ENCODE measurements at regions not wholly inside any gene's neighbourhood (a gene's known extent, or its start where the extent isn't known, plus 50 kb on each side); places are given as distances from the start of the nearest gene placed in this dataset.

DNA sequence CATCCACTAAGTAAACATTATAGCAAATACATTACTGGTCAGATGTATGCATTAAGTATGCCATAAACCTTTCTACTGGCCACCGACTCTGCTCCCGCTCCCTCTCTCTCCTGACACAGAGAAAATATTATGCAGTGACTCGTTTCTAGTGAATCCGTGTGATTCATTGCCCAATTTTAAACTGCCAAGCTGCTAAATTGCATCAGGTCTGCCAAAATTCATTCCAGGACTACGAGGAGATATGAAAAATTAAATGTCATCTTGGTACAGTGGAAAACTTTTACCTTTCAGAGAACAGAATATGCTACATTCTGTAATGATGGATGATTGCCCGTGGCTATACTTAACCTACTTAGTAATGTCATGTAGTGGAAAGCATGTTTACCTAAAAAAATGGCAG is 368.8 kb upstream of the TSHZ3 start:
- no peak for DNase-seq

DNA sequence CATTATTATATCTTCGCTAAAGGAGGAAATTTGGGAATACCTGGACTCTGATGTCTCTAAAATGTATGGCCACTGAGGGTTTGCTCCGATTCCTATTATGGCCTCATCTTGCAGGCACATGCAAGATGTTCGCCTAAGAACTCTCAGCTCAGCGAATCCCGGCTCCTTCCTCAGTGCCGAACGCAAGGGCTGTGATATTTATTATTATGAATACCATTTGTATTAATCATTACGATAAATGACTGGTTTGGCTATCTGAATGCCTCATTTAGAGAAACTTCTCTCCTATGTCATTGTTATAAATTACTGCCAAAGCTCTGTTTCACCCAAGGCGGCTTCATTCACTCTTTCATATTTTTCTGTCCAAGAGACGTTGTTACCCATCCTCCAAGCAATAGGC is 369.7 kb upstream of the TSHZ3 start:
- no peak for DNase-seq

DNA sequence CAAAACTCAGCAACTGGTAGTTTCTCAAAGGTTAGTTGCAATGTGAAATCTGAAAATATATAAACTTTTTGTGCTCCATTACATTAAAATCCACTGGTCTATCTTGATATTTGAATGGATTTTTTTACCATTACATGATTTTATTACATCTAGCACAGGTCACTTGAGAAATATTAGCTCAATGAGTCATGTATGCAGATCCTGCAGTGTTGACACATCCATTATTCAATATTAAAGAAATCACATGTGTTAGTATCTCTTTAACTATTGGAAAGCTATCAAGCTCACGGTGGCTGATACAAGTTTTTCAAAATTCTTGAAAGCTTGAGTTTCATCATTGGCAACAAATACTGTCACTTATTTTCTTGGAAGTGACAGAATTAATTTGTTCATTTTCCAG is 373.9 kb upstream of the TSHZ3 start:
- no peak for DNase-seq

DNA sequence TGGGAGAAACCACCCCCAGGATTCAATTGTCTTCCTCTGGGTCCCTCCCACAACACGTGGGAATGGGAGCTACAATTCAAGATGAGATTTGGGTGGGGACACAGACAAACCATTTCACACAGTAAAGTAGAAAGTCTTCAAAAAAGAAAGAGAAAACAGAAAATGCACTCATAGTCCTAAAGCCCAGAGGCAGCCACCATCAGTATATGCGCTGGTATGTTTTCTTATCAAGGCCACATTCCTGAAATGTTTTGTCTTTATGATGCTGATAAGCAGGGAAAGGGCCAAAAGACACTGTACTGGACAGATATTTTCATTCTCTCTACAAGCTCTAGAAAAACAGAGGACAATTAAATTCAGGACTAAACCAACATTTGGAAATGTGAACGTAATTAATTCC is 375.8 kb upstream of the TSHZ3 start:
- DNase-seq = no peak

DNA sequence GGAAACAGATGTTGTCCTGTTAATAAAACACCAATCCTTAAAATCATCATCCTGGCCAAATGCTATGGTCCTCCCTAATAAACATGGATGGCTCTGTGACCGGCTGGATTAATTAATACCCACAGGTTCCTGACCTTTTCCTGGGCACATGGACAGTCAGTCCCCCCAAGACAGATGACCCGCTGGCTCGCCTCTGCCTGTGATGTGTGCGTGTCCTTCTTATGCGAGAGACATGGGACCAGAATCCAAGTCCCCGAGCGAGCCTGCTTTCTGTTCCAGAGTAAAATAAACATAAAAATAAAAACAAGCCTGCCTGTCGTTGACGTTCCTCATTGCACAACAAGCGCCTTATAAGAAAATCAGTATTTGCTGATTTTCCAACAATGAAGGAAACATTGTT is 378.3 kb upstream of the TSHZ3 start:
- no peak for DNase-seq

DNA sequence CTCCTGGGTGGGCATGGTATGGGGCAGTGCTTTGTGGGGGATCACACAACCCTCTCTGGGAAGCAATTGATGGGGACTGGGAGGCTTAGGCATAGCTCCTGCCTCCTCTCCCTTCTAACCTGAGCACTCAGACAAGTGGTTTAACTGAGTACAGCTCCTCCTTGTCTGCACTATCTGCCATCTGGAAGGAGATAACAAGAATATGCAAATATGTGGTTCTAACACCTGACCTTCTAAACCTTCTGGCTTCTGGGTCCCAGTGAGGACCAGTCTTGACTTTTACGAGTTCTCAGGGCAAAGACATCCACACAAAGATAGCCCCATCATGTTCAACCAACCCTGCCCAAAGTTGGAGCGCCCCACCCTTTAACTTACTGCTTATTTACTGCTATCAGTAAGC is 381.0 kb upstream of the TSHZ3 start:
- no peak for DNase-seq

DNA sequence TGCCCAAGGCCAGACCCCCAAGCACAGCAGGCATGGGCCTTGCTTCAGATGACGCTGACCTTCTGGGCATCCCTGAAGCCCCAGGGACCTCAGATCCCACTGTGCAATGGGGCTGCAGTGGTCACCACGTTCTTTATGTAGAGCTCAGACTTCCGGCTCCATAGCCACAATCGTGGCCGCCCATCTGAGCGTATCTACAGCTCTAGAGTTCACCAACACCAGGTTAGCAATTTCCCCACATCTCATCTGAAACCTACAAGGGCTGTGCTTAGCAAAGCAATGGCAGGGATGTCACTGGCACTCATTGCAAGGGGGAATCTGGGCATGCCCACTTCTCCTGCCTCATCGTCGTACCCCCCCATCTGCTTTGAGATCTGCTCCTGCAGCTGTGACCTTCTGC is 384.4 kb upstream of the TSHZ3 start:
- no peak for DNase-seq

DNA sequence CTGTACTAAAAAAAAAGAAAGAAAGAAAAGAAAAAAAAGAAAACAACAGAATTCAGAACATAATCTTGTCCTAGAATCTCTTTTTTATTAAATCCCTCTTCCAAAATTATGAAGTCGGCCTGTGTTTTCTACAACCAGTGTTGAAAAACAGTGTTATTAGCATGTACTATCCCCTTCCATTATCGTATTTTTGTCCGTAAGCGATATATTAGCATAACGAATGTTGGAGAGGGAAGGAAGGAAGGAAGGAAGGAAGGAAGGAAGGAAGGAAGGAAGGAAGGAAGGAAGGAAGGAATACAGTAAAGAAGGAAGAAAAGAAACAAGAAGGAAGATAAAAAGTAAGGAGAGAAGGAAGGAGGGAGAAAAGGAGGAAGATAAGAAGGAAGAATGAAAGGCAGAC is 393.0 kb upstream of the TSHZ3 start:
- no peak for DNase-seq

DNA sequence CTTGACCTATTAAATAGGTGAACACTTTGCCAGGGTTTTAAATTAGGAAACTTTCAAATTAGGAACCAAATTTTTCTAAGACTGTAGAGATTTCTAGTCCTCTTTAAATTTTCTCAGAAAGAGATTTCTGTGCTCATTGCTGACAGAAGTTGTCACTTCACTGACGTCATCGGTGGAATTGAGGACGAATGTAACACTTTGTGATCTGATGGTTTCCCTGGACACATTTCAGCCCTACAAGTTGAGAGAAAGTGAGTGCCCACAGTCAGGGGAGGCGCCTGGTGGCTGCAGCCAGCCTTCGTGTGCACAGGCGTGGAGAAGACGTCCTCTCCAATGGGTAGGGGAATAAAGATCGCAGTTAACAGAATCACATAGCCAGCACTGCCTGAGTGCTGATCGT is 396.5 kb upstream of the TSHZ3 start:
- no peak for DNase-seq

DNA sequence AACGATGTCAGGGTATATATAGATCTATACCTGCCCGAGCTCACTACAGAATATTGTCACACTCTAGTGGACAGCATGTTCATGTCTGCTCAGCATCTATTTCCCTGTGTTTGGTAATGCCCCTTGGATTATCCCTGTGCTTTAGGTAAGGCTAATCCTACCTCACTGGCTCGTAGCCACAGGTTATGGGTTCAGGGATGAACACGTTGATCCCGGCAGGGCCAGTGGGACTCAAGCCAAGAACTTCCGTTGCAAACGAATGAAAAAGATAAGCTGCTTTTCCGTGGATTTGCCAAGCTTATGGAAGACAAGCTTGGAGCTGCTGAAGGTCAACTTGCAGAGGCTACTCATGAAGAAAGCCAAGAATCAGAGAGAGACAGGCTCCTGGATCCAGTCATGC is 400.0 kb upstream of the TSHZ3 start:
- no peak for DNase-seq

DNA sequence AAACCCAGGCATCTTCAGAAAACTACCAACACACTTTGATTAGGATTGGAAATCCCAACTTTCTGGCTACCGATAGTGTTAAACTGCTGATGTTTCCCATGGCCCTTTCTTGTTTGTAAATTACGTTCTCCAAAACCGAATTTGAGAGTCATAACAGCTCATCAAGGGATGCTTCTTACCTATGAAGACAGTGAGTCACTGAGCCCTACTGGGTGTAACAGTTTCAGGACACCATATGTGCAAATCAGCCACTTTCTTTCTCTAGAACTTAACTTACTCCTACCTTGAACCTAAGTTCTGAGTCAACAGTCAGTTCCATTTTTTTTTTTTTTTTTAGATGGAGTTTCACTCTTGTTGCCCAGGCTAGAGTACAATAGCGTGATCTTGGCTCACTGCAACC is 410.1 kb upstream of the TSHZ3 start:
- no peak for DNase-seq

DNA sequence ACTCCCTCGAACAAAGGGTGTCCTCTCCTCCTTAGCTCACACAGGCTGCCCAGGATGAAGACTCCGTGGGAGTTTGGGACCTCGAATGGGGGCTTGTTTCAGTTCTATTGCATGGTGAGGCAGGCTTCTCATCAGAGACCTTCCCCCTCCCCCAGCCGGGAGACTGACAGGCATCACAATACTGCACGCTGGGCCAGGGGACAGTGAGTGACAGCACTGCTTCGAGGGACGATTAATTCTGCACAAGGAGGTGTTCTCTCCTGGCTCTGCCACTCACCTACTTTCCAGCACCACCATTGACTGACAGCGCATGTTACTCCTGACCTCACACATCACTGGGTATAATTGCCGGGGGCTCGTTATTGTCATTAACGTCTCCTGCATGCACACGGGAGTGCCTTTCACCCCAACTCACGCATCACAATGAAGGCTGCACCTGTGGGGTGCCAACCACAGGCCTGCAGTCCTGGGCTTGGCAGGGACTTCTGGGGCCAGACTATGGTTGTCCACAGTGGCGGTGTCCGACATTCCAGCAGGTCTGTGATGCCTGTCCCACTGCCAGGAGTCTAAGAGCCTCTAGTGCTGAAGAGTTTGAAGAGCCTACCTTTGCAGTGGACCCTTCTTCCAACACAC is 412.2 kb upstream of the TSHZ3 start:
- DNase-seq = no peak

DNA sequence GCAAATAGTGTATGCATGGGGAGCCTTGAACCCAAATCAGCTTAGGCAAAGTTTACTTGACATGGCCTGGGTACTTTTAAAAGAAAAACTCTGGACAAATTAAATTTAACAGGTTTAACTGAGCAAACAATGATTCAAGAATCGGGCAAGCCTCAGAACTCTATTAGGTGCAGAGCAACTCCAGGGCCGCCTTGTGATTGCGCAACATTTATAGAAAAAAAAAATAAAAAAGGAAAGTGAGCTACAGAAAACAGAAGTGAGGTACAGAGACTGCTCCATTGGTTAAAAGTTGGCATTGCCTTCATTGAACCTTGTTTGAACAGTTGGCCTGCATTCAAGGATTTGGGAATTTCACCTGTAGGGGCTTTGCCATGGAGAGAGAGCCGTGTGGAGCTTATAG is 421.0 kb upstream of the TSHZ3 start:
- DNase-seq = no peak

DNA sequence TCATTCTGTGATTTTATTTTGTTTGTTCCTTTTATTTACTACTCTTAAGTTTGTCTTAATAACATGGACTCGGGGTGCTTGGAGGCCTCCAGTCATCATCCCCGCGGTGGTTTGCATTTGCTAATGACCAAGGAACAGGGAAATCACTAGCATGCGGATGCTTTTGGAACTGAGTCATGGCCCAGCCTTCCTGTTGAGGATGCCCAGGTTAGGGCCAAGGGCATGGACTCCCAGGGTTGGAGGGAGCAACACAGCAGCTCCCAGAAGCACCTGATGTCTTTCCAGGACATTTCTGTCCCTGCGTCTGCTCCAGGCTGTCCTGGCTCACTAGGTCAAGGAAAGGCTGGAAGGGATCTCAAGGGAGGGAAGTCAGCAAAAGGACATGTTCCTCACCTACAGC is 423.7 kb upstream of the TSHZ3 start:
- no peak for DNase-seq

DNA sequence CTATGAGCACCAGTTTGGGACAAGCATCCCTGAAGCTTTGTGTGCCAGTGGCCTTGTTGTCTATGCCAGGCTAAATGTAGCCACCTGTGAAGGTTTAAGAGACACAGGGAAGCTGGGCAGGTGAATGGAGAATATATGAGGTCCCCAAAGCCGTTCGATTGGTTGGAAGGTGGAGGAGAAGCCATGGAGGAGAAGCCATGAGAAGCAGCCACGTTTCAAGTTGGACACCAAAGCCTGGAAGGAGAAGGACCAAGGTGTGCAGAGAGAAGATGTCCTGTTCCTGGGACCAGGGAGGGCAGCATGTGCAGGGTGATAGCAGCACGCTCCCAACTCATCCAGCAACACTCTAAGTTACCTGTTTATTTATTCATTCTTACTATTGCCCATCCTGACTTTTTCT is 432.3 kb upstream of the TSHZ3 start:
- DNase-seq = no peak

DNA sequence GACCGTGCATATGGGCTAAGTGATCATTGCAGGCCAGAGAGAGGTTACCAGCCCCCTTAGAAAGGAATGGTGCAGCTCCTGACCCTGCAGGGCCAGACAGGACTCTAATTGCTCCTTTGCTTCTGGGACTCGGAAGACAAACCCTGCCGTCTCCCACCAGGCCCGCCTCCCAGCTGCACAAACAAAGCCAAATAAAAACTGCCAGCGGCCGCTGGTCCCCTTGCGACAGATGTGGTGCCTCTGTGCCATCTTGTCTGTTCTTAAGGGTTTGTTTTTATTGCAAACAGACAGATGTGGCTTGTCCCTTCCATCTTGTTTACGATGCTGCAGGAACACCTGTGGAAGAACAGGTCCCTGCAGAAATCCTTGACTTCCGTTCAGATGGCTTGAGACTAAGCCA is 434.4 kb upstream of the TSHZ3 start:
- DNase-seq = no peak

DNA sequence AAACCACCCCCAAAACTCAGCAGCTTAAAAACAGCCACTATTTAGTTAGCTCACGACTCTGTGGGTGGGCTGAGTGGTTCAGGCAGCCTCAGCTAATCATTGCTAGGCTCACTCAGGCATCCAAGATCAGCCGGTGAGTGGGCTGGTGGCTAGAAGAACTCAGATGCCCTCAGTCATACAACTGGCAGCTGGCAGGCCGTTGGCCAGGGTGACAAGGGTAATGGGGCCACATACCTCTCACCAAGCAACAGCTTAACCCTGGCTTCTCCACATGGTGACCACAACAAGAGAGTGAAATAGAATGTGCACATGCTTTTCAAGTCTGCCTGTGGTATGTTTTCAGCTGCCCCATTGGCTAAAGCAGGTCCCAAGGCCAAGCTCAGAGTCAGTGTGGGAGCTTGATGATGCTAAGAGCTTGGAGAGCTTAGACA is 435.4 kb upstream of the TSHZ3 start:
- DNase-seq = no peak

DNA sequence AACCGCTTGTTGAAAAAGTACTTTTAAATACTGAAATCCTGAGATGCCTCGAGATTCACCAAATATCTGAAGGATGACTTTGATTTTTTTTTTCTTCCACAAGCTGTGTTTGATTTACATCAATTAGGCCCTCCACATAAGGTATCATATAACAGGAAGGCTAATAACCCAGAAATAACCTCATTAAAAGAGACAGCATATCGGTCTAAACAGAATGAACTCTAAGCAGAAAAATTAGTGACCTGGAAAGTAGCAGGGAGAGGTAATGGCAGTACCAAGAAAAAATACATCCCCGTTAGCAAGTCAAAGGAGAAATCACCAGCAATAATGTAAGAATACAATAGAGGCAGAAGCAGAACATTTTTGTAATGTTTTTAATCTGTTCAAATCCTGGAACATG is 452.4 kb upstream of the TSHZ3 start:
- DNase-seq = no peak

DNA sequence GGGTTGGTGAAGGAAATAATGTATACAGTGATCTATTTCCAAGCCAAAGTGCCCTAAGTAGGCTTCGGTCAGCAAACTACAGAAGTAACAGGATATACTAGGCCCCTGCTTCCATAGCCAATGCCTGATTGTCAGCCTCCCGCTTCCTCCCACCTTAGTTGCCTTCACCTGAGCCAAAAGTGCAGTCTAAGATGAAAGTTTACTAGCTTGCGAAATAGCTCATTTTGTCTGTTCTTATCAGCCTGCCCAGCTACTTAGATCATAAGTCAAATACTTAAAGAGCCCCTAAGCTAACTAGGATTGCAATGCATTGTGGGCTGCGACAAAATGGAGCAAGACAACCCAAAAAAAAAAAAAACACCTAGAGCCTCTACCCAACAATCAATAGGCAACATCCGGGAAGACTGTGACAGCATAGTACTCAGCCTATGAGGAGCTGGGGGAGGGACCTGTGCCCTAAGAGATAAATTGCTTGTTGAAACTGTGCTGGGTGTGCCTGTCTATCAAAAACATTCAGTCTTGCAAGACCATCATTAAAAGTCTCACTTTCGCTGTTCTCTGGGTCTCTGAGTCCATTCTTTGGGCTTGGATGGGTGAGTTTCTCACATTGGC is 454.7 kb upstream of the TSHZ3 start:
- no peak for DNase-seq

DNA sequence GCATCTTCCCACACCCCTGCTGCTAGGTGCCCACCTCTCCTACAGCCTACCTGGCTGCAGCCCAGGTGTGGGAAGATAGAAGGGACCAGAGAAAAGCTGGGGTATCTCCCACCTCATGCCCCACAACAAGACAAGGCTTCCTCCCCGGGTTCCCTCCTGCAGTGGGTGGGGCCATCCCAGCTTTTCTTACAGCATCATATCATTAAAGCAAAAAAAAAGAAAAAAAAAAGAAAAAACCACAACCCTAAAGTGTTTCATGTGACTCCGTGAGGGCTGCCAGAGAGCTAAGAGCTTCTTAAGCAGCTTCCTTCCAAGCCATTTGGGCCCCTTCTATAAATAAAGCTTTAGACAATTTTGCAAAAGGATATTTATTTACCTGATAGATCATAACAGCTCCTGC is 455.4 kb upstream of the TSHZ3 start:
- DNase-seq = no peak

DNA sequence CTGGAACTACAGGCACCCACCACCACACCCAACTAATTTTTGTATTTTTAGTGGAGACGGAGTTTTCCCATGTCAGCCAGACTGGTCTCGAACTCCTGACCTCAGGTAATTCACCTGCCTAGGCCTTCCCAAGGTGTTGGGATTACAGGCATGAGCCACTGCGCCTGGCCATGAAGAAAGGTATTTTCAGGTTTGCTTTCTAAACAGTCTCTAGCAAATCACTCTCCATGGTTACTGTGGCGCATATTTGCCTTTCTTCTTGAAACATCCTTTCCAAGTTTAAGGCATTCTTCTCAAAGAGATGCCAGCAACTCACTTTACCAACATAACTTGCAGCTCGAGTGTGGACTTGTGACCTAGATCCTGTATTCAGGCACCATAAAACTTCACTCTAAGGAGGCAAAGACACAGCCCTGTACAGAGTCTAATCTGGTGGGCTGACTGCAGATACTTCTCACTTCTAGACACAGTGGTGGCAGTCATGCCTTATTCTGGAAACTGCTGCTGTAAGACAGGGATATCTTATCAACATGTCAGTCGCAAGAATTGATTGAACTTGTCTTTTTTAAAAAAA is 461.4 kb upstream of the TSHZ3 start:
- DNase-seq = no peak

DNA sequence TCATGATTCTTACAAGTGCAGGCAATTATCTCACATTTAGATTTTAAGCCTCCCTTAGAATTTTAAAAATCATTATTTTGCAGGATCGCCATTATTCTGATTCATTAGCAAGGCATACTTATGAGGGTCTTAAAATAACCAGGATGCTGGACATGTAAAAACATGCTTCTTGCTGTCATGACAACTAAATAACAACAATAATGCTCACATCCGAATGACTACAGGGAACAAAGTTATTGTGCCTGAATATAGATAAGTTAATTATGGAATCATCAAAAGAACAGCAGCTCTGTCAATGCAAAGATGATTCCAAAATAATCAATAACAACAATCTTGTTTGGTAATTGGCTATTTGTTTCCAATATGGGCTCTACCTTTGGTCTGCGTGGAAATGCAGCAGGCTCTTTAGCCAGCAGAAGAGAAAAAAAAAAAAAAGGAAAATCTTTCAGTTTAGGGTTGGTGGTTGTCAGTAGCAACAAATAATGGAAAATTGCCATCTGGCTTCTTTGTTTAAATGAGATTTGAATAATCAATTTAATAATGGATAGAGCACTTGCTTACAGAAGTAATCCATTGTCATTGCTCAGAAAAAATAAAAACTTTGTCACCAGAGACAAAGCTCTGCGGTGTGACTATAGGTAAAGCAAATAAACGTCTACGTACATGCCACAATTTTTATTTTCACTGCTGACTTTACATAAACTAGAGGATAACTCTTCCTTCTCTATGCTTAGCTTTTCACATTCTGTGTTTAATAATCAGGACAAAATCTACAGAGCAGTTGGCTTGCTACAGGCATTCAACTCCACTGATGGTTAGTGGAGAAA is 468.9 kb upstream of the TSHZ3 start:
- no peak for DNase-seq

DNA sequence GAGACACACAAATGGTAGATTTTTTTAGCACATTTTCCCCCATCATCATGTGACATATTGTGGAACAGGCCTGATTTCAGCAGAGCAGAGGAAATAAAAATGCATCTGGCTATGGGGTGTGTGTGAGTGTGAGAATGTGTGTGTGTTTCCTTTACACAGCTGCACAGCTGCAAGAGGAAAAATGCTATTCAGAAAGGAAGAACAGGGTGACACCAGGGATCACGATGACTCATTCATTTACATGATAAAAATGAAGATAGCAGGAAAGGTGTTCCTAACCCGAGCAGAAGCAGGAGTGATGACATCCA is 469.5 kb upstream of the TSHZ3 start:
- DNase-seq = no peak

DNA sequence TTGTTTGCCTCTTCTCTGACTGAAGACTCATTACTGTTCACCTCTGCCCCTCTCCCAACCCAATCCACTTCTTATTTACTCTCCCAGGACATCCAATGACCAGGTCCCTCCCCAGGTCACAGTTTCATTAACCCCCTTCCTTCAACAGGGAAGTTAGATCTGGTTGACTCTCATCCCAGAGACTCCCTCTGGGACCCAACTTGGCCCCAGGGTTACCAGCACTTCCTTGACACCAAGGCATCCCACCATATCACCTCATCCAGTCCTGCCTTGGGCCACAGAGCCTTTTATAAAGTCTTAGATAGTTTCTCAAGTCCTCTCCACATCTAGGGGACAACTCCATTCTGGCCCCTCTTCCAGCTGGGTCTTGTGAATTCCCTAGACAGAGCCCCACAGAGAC is 470.6 kb upstream of the TSHZ3 start:
- DNase-seq = no peak

All from NCI-H1930 (cell line).